DMS79 (cell line): ENCODE measurements at regions not wholly inside any gene's neighbourhood (a gene's known extent, or its start where the extent isn't known, plus 50 kb on each side); places are given as distances from the start of the nearest gene placed in this dataset.
"Not testable (repeated sequence)": the region's sequence is repeated elsewhere in the genome, so short reads cannot be mapped to it uniquely, and the experiment has no call there.

ENCODE experiments used
- DNase-seq: peaks from one replicate; lab custom pipeline; 2025; lab: John Stamatoyannopoulos, UW

GRCh38 chr1:69081668-69082067 is 486.1 kb upstream of the LRRC7 start:
- DNase-seq = no peak

- DNase-seq = no peak
Measured at GRCh38 chr1:69082312-69082711, 485.4 kb upstream of the LRRC7 start.

DNA sequence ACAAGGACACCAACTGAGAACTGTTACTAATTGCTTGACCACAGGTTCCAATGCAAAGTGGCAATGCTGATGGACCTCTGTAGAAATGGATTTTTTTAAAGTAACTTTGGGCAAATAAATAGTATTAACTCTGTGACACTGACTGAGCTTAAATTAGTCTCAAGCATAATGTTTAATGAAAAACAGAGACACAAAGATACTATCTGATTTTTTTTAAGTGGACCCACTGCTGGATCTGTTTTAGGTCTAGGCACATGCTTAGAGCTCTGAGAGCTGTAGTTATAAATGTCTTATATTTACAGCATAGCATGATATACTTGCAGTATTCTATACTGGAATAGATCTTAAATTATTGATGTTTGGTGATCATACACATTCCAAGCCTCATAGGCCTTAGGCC is 481.6 kb upstream of the LRRC7 start:
- DNase-seq = no peak

- DNase-seq = no peak
Measured at GRCh38 chr1:69088571-69088970, 479.2 kb upstream of the LRRC7 start.

DNA sequence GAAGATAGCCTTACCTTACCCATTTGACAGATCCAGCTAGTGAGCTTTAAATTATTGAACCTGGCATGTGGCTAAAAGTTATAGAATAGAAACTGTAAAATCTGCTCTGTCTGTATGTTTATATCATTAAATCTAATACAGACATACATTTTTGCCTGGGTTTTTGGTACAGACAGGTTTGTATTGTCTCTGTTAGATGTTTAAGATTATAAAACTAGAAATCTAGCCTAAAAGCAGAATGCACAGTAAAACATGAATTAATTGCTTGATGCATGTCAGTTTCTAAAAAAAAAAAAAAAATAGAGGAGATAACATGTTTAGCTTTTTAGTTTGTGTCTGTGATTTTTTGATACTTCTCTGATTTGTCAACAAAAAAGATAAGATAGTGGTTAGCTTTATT is 477.6 kb upstream of the LRRC7 start:
- no peak for DNase-seq

GRCh38 chr1:69090752-69091151 is 477.0 kb upstream of the LRRC7 start:
- no peak for DNase-seq

- not testable (repeated sequence) for DNase-seq
Measured at GRCh38 chr1:69102058-69102457, 465.7 kb upstream of the LRRC7 start.

- no peak for DNase-seq
Measured at GRCh38 chr1:69103213-69103612, 464.5 kb upstream of the LRRC7 start.

DNA sequence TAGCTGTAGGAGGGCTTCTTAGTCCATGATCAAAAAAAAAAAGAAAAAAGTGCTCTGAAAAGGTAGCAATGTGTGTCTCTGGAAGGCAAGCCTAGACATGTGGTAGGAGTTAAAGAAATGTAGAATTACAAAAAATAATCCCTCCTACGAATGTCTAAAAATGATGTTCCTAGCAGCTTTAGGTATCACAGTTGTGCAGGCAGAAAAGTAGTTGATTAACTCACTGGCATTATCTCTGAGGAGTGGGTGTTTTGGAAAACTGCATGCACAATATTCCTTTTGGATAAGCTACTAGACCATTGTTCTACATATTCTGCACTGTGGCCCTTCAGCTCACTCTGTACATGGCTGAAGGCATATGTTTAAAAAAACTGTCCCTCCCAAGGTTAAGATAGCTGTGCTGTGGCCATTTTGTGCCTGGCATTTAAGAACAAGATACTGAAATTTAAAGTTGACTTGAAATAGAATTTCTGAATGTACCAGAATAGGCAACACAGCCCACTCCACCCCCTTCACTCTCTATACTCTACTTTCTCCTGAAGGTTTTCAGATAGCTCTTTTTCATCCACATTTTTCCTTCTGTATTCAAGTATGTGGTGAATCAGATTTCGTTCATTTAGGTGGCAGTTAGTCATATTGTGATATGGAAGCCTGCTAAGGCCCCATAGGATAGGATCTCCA is 463.9 kb upstream of the LRRC7 start:
- DNase-seq = no peak

- no peak for DNase-seq
Measured at GRCh38 chr1:69104894-69105293, 462.8 kb upstream of the LRRC7 start.

GRCh38 chr1:69109277-69109676 is 458.4 kb upstream of the LRRC7 start:
- DNase-seq = no peak

DNA sequence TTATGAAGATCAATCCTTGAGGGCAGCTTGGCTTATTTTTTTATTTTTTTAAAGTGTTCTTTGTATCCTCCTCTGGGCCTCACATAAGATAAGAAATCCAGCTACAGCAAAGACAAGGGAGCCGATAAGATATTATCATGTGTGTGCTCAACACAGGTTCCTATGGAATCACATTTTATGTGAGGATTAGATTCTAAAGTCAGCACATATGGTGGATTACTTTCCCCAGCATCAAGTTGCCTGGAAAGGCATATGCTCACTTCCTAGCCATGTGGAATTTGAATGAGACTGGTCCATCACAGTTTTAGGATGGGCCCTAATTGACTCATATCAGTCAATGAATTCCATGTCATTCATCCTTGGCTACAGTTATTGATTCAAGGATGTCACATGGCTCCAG is 456.9 kb upstream of the LRRC7 start:
- DNase-seq = no peak

GRCh38 chr1:69120126-69120741 is 447.5 kb upstream of the LRRC7 start:
- DNase-seq = not testable (repeated sequence)

- DNase-seq = no peak
Measured at GRCh38 chr1:69120817-69121216, 446.9 kb upstream of the LRRC7 start.

- no peak for DNase-seq
Measured at GRCh38 chr1:69121723-69122122, 446.0 kb upstream of the LRRC7 start.

DNA sequence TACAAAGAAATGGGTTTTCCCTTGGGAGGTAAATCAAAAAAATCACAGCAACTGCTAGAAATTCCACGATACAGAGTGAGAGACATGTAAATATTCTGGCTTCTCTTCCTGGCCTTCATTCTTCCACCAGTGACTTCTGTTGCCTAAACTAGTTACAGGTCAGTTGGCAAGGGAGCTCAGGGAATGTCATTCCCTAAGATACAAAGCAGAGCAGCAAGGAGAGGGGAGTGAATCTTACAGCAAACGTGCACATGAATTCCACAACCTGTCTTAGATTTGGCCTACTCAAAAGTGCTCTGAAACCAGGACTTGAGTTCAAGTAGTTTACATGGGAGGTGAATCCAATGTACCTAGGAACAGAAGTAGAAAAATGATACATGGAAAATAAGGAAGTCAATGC is 445.3 kb upstream of the LRRC7 start:
- DNase-seq = no peak

- DNase-seq = no peak
Measured at GRCh38 chr1:69123486-69123885, 444.2 kb upstream of the LRRC7 start.

DNA sequence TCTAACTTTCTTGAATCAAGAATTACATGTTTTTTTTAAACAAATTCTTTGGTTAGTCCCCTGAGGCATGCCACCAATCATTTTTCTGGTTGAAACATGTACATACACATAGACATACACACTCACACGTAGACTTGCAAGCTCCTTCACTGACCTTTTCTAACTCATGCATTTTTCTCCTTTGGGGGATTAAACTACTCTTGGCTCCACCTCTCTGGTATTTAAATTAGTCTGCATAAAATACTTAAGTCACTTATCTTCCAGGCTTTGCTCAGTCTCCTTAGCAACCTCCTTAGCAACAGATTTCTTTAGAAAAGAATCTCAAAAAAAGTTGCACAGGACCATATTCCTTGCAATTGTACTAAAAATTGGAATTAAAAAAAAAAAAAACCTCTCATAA is 440.9 kb upstream of the LRRC7 start:
- no peak for DNase-seq

GRCh38 chr1:69128204-69128603 is 439.5 kb upstream of the LRRC7 start:
- no peak for DNase-seq

- DNase-seq = no peak
Measured at GRCh38 chr1:69129538-69129937, 438.2 kb upstream of the LRRC7 start.

DNA sequence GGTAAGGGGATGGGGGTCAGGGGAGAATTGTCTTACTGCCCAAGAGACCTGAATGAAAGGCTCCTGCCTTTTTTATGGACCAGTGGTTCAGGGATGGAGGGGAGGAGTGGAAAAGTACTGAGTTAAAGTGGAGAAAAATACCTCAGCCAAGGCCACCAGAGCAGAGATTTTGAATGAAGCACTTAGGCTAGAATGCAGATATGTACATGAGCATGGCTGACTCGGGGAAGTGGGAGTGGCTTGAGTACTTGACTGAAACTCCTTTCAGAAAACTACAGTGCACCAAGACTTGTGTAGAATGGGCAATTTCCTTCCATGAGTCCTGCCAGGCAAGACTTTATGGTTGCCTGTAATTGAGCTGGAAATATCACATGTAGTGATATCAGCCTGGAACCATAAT is 429.6 kb upstream of the LRRC7 start:
- DNase-seq = no peak

GRCh38 chr1:69139007-69139406 is 428.7 kb upstream of the LRRC7 start:
- no peak for DNase-seq

GRCh38 chr1:69146303-69146702 is 421.4 kb upstream of the LRRC7 start:
- no peak for DNase-seq

DNA sequence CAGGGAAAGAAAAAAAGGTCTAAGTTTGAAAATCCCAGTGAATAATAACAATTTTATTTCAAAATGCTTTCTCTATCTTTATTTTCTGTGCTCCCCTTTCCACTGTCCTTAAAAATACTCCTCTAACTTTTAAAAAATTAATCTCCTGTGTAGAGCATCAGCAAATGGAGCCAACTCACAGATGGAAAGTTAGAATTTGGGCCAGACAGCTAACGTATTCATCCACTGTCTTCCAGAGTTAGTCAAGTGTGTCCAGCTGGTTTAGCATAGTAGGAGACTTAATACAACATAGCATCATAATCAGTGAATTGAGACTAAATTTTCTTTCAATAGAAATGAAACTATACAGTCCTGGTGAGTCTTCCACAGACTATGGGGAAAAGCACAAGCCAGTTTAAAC is 419.0 kb upstream of the LRRC7 start:
- no peak for DNase-seq
